GM19238 (cell line): ENCODE measurements at regions not wholly inside any gene's neighbourhood (a gene's known extent, or its start where the extent isn't known, plus 50 kb on each side); places are given as distances from the start of the nearest gene placed in this dataset.
"Not testable (repeated sequence)": the region's sequence is repeated elsewhere in the genome, so short reads cannot be mapped to it uniquely, and the experiment has no call there.

ENCODE experiments used
- DNase-seq: peaks from one replicate; pipeline ENCODE4 v3.0.0; 2011; ENCODE audit warnings: low spot score; ENCODE audit not compliant: insufficient read length

GRCh38 chr5:74462356-74462755 is 178.2 kb downstream of the ENC1 start:
- DNase-seq = no peak

- DNase-seq = no peak
Observed at GRCh38 chr5:74461251-74461650, 179.3 kb downstream of the ENC1 start.

- no peak for DNase-seq
Observed at GRCh38 chr5:74460694-74461093, 179.8 kb downstream of the ENC1 start.

- no peak for DNase-seq
Observed at GRCh38 chr5:74459984-74460383, 180.5 kb downstream of the ENC1 start.

GRCh38 chr5:74457876-74458275 is 182.7 kb downstream of the ENC1 start:
- no peak for DNase-seq

- no peak for DNase-seq
Observed at GRCh38 chr5:74454263-74455030, 186.1 kb downstream of the ENC1 start.

GRCh38 chr5:74452856-74453255 is 187.7 kb downstream of the ENC1 start:
- DNase-seq = no peak

GRCh38 chr5:74450095-74450494 is 190.4 kb downstream of the ENC1 start:
- DNase-seq = no peak

GRCh38 chr5:74446725-74447241 is 193.7 kb downstream of the ENC1 start:
- no peak for DNase-seq

GRCh38 chr5:74442466-74442865 is 198.1 kb downstream of the ENC1 start:
- DNase-seq = no peak

GRCh38 chr5:74441616-74442015 is 198.9 kb downstream of the ENC1 start:
- no peak for DNase-seq

GRCh38 chr5:74440341-74440740 is 200.2 kb downstream of the ENC1 start:
- DNase-seq = no peak

- not testable (repeated sequence) for DNase-seq
Observed at GRCh38 chr5:74437870-74438269, 202.7 kb downstream of the ENC1 start.

GRCh38 chr5:74433896-74434829 is 206.4 kb downstream of the ENC1 start:
- DNase-seq = no peak

GRCh38 chr5:74433255-74433895 is 207.2 kb downstream of the ENC1 start:
- DNase-seq = peak; percentile 10

- no peak for DNase-seq
Observed at GRCh38 chr5:74432721-74433120, 207.8 kb downstream of the ENC1 start.

GRCh38 chr5:74432216-74432615 is 208.3 kb downstream of the ENC1 start:
- DNase-seq = no peak

GRCh38 chr5:74431290-74431669 is 209.2 kb downstream of the ENC1 start:
- no peak for DNase-seq

- no peak for DNase-seq
Observed at GRCh38 chr5:74430631-74431289, 209.8 kb downstream of the ENC1 start.

GRCh38 chr5:74429495-74429894 is 211.0 kb downstream of the ENC1 start:
- DNase-seq = no peak

GRCh38 chr5:74428876-74429275 is 211.7 kb downstream of the ENC1 start:
- no peak for DNase-seq
